ENCODE measurements at regions not wholly inside any gene's neighbourhood (a gene's known extent, or its start where the extent isn't known, plus 50 kb on each side); places are given as distances from the start of the nearest gene placed in this dataset.
"Not testable (repeated sequence)": the region's sequence is repeated elsewhere in the genome, so short reads cannot be mapped to it uniquely, and the experiment has no call there.

DNA sequence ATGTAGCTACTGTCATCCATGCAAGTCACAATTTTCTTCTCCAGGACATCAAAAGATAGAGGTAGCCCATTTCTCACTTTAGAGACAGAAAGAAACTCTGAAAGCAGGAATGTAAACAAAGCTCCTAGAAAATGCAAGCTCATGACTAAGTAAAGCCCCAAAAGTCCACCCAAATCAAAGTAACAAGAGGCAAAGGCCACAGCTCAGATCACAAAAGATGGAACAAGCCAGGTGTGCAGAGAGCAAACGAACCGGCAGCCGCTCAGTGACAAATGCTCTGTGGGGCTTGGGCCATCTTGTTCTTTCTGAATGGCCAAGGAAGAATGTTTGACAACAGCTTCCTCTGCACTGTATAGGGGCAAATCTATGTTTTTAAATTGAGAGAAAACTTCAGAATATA, 201.0 kb downstream of the CYRIA start:
- DNase-seq (ENCODE audit: low spot score): no peak

DNA sequence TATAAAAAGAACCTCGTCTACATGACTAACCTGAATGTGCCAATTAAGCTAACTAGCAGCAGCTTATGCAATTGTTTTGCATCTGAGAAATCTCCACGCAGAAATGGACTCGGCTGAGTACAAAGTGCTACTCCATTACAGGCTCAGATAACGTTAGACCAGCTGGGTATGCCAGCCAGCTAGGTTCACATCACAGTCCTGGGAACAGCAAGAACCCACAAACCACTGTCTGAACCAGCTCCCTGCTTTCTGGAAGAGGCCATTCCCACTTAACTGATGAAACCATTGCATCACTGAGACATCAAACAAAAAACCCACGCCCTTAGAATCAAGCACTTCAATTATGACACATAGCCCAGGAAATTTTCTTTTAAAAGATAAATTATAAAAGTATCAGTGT, 202.7 kb downstream of the CYRIA start:
- no peak for DNase-seq (ENCODE audit: low spot score)

GRCh38 chr2:16461672-16462071, 204.0 kb downstream of the CYRIA start:
- no peak for DNase-seq (ENCODE audit: low spot score)

GRCh38 chr2:16459606-16460005, 206.0 kb downstream of the CYRIA start:
- no peak for DNase-seq (ENCODE audit: low spot score)

- DNase-seq (ENCODE audit: low spot score): no peak
Measured at GRCh38 chr2:16454621-16455020, 211.0 kb downstream of the CYRIA start.

DNA sequence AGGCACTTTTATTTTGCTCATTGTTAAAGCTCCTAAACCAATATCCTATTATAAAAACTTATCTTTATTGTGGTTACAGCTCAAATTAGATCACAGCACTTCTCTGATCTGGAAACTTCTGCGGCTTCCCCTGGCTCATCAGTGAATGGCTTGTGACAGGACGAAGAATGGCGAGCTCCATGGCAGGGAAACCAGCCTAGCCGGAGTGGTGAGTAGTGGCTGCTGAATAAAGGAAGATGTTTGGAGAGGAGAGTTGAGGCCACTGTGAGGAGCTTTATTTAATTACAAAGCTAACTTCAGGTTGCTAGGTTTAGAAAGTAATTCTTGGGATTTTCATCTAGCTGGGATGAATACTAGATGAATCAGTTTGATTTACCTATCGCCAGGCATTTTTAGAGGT, 213.5 kb downstream of the CYRIA start:
- DNase-seq (ENCODE audit: low spot score): no peak

DNA sequence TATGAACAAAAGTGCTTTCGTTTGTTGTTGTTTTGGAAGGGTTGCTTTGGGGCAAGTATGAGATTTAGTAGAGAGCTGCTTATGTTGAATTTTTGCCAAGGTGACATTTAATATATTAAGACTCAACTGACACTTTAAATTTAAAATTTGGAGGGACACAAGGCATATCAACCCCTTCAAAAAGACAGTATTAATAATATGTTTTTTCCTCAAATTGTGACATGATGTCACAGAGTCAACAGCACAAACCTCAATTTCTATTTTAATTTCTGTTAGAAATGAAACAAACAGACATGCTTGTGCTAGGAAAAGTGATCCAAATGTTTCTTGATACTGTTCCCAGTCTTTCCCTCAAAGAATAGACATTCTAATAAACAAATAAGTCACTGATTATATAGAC, 218.9 kb downstream of the CYRIA start:
- no peak for DNase-seq (ENCODE audit: low spot score)

- no peak for DNase-seq (ENCODE audit: low spot score)
Measured at GRCh38 chr2:16442971-16443370, 222.7 kb downstream of the CYRIA start.

- no peak for DNase-seq (ENCODE audit: low spot score)
Measured at GRCh38 chr2:16441431-16441830, 224.2 kb downstream of the CYRIA start.

- no peak for DNase-seq (ENCODE audit: low spot score)
Measured at GRCh38 chr2:16440898-16441297, 224.7 kb downstream of the CYRIA start.

- DNase-seq (ENCODE audit: low spot score): no peak
Measured at GRCh38 chr2:16438613-16439321, 226.9 kb downstream of the CYRIA start.

GRCh38 chr2:16437189-16437588, 228.4 kb downstream of the CYRIA start:
- DNase-seq (ENCODE audit: low spot score): no peak

DNA sequence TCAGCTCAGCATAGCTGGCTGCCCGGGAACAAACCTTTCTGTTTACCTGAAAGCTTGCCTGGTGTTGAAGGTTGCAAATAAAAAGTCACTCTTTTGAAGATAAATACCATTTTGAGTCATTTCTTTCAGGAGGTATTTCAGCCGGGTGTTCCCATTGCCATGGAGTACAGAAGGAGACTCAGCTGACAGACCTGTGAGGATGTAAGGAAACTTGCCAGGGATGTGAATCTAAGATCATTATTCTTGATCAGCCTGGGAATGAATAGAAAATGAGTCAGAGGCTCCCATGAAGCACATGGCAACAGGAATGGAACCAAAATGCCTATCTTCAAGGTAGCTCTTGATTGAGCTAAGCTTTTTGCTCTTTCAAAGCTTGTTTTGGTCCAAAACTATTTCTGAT, 231.2 kb downstream of the CYRIA start:
- peak; percentile 26 for DNase-seq (ENCODE audit: low spot score)

- no peak for DNase-seq (ENCODE audit: low spot score)
Measured at GRCh38 chr2:16430846-16431245, 234.8 kb downstream of the CYRIA start.

DNA sequence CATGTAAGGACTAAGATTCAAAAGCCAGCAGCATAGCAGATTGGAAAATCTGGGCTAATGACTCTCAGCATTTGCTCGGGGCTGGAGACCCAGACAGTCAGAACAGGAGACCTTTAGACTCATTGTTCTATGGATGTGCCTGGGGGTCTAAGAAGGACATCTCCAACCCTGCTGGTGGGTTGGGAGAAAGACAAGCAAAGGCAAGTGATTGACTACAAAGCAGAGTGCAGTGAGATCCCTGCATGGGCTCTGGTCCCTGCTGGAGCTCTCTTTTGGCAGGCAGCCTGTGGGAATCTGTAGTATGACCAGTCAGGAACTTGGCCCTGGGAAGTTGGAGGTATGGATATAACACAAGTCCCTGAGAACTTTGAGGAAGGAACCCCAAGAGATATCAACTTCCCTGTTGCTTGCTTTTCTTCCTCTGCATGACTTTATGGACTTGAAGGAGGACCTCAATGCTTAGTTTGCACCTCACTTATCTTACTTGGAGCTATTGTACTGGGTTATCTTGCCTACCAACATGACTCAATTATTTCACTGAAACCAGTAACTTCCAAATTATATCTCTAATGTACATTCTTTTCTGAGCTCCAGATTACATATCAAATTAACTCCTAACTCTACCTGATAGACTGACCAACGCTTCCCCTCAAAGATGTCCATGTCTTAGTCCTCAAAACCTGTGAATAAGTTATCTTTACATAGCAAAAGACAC, 236.0 kb downstream of the CYRIA start:
- DNase-seq (ENCODE audit: low spot score): no peak

- no peak for DNase-seq (ENCODE audit: low spot score)
Measured at GRCh38 chr2:16429002-16429401, 236.6 kb downstream of the CYRIA start.

DNA sequence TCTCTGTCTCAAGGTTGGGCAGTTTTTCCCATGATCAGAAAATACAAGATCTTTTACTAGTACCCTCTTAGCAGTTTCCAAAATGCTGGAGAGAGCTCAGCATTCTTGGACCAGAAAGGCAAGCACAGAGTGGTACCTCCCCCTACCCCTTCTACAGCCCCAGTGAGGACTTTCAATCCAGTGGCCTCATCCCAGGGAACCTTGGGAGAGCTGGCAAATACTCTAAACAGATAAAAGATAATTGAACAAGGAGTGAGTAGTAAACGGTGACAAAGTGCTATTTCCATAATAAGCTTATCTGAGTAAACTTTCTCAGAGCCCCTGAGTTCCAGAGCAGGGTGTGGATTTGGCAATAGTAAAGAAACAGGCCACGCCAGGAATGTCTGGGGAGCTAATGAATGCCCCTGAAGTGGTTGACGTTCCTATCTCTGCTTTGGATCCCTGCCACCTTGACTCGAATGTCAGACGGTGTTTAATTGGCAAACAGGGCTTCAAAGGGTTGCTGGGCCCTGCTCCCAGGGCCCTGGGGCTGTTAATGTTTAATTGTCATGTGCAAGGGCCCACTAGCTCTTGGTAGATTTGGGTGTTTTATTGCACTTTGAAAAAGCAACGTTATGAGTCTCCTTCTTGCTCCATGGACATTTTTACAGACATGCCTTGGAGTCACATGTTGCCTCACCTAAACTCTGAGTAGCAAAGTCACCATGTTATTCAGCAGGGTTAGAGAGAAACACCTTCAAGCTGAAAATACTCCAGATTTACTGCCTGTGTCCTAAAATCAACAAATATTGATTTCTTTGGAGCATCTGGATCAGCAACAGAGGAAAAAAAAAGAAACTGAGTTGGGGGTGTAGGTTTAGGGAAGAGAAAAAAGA, 239.9 kb downstream of the CYRIA start:
- no peak for DNase-seq (ENCODE audit: low spot score)

DNA sequence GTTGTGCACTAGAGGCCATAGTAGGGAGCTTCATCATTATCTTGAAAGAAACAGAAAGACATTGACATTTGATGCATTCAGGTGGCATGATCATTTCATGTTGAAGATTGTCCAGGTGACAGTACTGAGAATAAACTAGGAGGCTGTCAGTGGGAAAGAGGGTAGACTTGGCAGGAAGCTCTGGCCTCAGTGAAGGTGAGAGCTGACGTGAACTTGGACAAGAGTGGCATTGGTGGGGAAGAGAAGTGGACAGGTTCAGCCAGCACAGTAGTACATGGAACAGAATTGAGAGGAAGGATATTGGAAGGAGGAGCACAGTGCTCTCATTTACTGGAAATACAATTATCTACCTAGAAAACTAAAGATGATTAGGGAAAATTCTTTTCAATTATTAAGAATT, 245.2 kb downstream of the CYRIA start:
- no peak for DNase-seq (ENCODE audit: low spot score)

DNA sequence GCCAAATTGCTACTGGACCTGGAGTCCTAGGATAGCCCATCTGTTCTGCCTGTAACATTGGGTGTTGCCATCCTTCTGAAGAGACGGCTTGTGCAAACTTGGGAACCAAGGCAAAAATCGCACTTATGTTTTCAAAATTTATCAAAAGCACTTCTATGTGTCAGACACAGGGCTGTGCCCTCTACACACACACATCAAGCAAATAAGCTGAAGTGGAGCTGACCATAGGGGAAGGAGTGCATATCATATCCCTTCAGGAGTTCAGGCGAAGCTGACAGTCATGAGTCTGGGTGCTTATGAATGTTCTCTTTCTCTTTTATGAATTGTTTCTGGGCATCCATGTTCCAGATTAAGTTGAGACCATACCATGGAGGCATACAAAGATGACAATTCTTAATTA, 247.9 kb downstream of the CYRIA start:
- DNase-seq (ENCODE audit: low spot score): no peak

DNA sequence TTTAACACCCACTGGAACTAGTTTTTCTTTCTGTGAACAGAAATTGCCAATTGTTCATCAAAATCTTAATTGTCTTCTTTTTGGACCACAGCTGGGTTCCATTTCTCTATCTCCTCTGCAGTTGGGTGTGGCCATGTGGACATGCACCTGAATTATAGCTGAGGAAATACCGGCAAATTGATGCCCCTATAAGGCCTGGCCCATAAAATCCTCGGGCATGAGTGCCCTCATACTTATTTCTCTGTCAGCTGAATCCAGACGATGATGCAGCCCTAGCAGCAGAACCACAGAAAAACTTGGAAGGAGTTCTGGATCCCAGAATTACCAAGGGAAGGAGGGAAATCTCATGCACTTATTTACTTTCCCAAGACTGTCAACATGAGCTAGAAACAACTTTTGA, 249.0 kb downstream of the CYRIA start:
- DNase-seq (ENCODE audit: low spot score): no peak

GRCh38 chr2:16415861-16416260, 249.8 kb downstream of the CYRIA start:
- not testable (repeated sequence) for DNase-seq (ENCODE audit: low spot score)

- no peak for DNase-seq (ENCODE audit: low spot score)
Measured at GRCh38 chr2:16413947-16414346, 251.7 kb downstream of the CYRIA start.

- DNase-seq (ENCODE audit: low spot score): no peak
Measured at GRCh38 chr2:16413285-16413684, 252.3 kb downstream of the CYRIA start.
